Osteoblast (primary cell): ENCODE measurements at regions not wholly inside any gene's neighbourhood (a gene's known extent, or its start where the extent isn't known, plus 50 kb on each side); places are given as distances from the start of the nearest gene placed in this dataset.
"Not testable (repeated sequence)": the region's sequence is repeated elsewhere in the genome, so short reads cannot be mapped to it uniquely, and the experiment has no call there.

Source experiments
- DNase-seq: peaks from one replicate; pipeline ENCODE4 v3.0.0; 2011; ENCODE audit warnings: low spot score, mixed read lengths; ENCODE audit not compliant: insufficient read length; ENCODE audit errors: missing footprints
- H2AFZ ChIP-seq: 2 replicates; pipeline ENCODE4 v1.6.0; 2011; ENCODE audit warnings: mild to moderate bottlenecking, low read length
- H3K27ac ChIP-seq: 2 replicates; pipeline ENCODE4 v1.5.1; 2011; ENCODE audit warnings: mild to moderate bottlenecking, low read depth, low read length, moderate library complexity
- H3K27me3 ChIP-seq: 2 replicates; pipeline ENCODE4 v1.6.0; 2012; ENCODE audit warnings: mild to moderate bottlenecking, control low read depth, inconsistent platforms, low read length, moderate library complexity; ENCODE audit not compliant: insufficient read depth
- H3K36me3 ChIP-seq: 2 replicates; pipeline ENCODE4 v1.5.1; 2011; ENCODE audit warnings: mild to moderate bottlenecking, low read length, control low read depth, moderate library complexity; ENCODE audit not compliant: insufficient read depth
- H3K4me1 ChIP-seq: 2 replicates; pipeline ENCODE4 v1.5.1; 2011; ENCODE audit warnings: mild to moderate bottlenecking, low read length, control low read depth, moderate library complexity; ENCODE audit not compliant: insufficient read depth
- H3K4me2 ChIP-seq: 2 replicates; pipeline ENCODE4 v1.6.0; 2011; ENCODE audit warnings: mild to moderate bottlenecking, low read length; ENCODE audit not compliant: insufficient read depth
- H3K4me3 ChIP-seq: fragments of 200-600 bp; sonication (generic); 3 replicates; pipeline ENCODE4 v1.5.1; 2012; ENCODE audit warnings: mild to moderate bottlenecking, low read length, inconsistent platforms; ENCODE audit not compliant: insufficient read depth
- H3K79me2 ChIP-seq: 2 replicates; pipeline ENCODE4 v1.6.0; 2012; ENCODE audit warnings: mild to moderate bottlenecking, low read length, control low read depth, inconsistent platforms; ENCODE audit not compliant: insufficient read depth
- H3K9me3 ChIP-seq: 2 replicates; pipeline ENCODE4 v1.5.1; 2011; ENCODE audit warnings: low read depth, low read length, control low read depth
- H4K20me1 ChIP-seq: 2 replicates; pipeline ENCODE4 v1.6.0; 2012; ENCODE audit warnings: mild to moderate bottlenecking, low read length, control low read depth; ENCODE audit not compliant: insufficient read depth
- CTCF ChIP-seq: IDR thresholded peaks from 2 replicates; pipeline ENCODE4 v1.5.1; 2011; ENCODE audit warnings: mild to moderate bottlenecking, low read depth, low read length, moderate library complexity; ENCODE audit errors: extremely low read depth

- H3K27me3 ChIP-seq, H3K4me1 ChIP-seq, H3K36me3 ChIP-seq, H2AFZ ChIP-seq, H3K4me2 ChIP-seq, H3K9me3 ChIP-seq, H3K79me2 ChIP-seq, H3K27ac ChIP-seq, H3K4me3 ChIP-seq, DNase-seq, H4K20me1 ChIP-seq: not testable (repeated sequence)
Measured at GRCh38 chr14:106761886-106762816, 1235.8 kb downstream of the TMEM121 start.

GRCh38 chr14:106764968-106765369 lies 1238.6 kb downstream of the TMEM121 start:
- not testable (repeated sequence) for H2AFZ ChIP-seq, DNase-seq, H3K4me1 ChIP-seq, H3K27ac ChIP-seq, H3K4me3 ChIP-seq, H3K27me3 ChIP-seq, H4K20me1 ChIP-seq, H3K4me2 ChIP-seq, H3K79me2 ChIP-seq, H3K36me3 ChIP-seq, H3K9me3 ChIP-seq
- TF ChIP-seq CTCF, result peak; percentile 46

DNA sequence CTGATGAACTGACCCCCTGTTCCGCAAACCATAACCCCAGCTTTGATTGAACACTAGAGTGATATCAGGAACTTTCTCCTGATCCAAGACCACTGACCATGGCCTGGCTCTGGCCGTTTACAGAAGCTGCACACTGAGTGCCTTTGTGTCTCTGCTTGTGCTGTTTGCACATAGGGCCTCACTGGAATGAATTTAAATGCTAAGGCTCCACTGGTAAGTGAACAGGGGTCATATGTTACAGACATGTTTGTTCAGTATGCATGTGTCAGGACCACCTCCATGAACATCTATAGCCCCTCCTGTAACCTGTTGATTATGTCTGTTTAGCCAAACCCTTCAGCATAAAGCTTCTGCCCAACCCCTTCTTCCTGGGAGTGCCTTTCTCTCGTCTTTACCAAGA lies 1239.8 kb downstream of the TMEM121 start:
- Histone ChIP-seq H2AFZ (no peak overlapping the region), H3K4me2 (no peak overlapping the region), H3K9me3 (no peaks in the 10 kb centered on the region), H3K79me2 (no peaks in the 10 kb centered on the region), H3K27ac (no peak overlapping the region), H3K27me3 (no peaks in the 10 kb centered on the region), H3K4me1 (no peaks in the 10 kb centered on the region), H3K36me3 (no peaks in the 10 kb centered on the region), H4K20me1 (no peaks in the 10 kb centered on the region), H3K4me3 (no peak overlapping the region)
- no peak for DNase-seq
- TF ChIP-seq CTCF, result no peak

DNA sequence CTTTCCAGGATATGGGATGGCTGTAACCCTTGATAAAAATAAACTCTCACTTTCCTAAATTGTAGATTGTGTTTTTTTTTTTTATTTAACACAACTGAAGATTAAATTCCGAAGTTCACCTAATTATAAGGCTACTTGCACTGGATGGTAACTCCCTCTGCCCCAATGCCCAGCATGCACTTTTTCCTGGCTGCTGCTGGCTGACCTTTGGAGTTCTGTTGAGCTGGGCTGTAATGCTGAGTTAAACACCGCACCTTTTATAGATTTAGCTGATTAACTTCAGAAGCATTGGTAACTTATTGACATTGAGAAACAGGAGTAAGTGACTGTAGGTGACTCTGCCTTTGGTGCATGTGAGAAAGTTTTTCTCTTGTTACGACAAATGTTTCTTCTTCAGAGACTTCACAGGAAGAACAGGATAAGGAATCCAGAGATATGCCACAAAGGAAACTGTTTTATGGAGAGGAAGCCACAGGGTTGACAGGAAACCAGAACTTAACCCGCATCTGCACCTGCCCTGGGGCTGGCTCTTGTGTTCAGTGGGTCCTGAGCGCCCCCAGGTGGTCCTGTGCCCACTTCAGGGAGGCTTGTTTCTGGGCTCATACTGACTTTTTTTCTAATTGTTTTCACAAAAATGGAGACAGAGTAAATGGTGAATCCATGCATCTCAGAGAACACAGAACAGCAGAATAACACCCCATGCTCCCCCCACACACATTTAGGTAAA lies 1240.3 kb downstream of the TMEM121 start:
- H3K4me1 ChIP-seq, H3K79me2 ChIP-seq, H2AFZ ChIP-seq, H3K27ac ChIP-seq, H3K9me3 ChIP-seq, DNase-seq, H3K36me3 ChIP-seq, H3K27me3 ChIP-seq, H3K4me3 ChIP-seq, H4K20me1 ChIP-seq, H3K4me2 ChIP-seq: not testable (repeated sequence)

DNA sequence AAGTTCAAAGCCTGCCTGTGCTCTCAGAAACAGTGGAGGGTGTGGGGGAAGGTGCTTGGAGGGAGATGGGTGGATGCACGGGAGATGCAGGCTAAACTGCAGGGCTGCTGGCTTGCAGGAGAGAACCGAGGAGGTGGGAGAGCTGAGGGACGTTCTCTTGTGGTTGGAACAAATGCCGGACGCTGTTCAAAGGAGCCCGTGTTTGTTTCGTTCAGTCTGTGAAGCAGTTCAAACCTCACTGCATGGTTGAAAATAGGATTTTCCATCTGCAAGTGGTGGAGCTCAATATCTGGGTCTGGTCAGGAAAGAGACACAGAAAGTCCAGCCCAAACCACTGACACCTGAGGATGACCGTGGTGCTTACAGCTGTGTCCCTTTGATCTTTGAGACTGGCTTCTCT lies 1241.8 kb downstream of the TMEM121 start:
- not testable (repeated sequence) for H3K27ac ChIP-seq, DNase-seq, H3K4me2 ChIP-seq, H3K9me3 ChIP-seq, H3K27me3 ChIP-seq, H3K79me2 ChIP-seq, H3K4me1 ChIP-seq, H2AFZ ChIP-seq, H4K20me1 ChIP-seq, H3K36me3 ChIP-seq, H3K4me3 ChIP-seq

GRCh38 chr14:106768972-106769700 lies 1242.8 kb downstream of the TMEM121 start:
- not testable (repeated sequence) for H3K79me2 ChIP-seq, H2AFZ ChIP-seq, H3K4me3 ChIP-seq, DNase-seq, H3K36me3 ChIP-seq, H3K9me3 ChIP-seq, H4K20me1 ChIP-seq, H3K4me1 ChIP-seq, H3K27ac ChIP-seq, H3K4me2 ChIP-seq, H3K27me3 ChIP-seq

DNA sequence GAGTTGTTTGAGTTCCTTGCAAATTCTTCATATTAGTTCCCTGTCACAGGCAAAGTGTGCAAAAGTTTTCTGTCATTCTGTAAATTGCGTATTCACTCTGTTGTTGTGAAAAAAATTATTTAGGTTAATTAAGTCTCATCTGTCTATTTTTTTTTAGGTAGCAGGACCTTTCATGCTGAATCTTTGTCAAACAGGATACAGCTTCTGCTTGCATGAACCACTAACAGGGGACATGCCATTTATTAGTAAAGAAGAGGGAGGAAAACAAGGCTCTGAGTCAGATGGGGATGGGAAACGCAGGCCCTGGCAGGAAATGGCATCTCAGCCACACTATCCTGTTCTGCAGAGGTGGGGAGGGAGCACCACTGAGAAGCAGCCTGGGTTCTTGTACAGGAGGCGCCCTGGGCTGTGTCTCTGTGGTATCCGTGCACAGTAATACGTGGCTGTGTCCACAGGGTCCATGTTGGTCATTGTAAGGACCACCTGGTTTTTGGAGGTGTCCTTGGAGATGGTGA lies 1243.8 kb downstream of the TMEM121 start:
- H3K4me3 ChIP-seq, DNase-seq, H3K4me2 ChIP-seq: not testable (repeated sequence)

More for the DNA sequence above, 1243.8 kb downstream of the TMEM121 start:
- H4K20me1 ChIP-seq, H3K4me1 ChIP-seq, H3K27me3 ChIP-seq, H3K36me3 ChIP-seq, H3K27ac ChIP-seq, H2AFZ ChIP-seq, H3K9me3 ChIP-seq, H3K79me2 ChIP-seq: not testable (repeated sequence)
